HG02763 (cell line): ENCODE measurements at regions not wholly inside any gene's neighbourhood (a gene's known extent, or its start where the extent isn't known, plus 50 kb on each side); places are given as distances from the start of the nearest gene placed in this dataset.
"Not testable (repeated sequence)": the region's sequence is repeated elsewhere in the genome, so short reads cannot be mapped to it uniquely, and the experiment has no call there.

ENCODE experiments used
- ATAC-seq: cut with Tn5 transposase; IDR thresholded peaks from one replicate; pipeline ENCODE4 v1.9.1; 2021; ENCODE audit warnings: mild to moderate bottlenecking, moderate library complexity; ENCODE audit not compliant: unreplicated experiment

GRCh38 chr15:69755551-69756310 lies 303.1 kb downstream of the RPLP1 start:
- ATAC-seq = peak; percentile 75

DNA sequence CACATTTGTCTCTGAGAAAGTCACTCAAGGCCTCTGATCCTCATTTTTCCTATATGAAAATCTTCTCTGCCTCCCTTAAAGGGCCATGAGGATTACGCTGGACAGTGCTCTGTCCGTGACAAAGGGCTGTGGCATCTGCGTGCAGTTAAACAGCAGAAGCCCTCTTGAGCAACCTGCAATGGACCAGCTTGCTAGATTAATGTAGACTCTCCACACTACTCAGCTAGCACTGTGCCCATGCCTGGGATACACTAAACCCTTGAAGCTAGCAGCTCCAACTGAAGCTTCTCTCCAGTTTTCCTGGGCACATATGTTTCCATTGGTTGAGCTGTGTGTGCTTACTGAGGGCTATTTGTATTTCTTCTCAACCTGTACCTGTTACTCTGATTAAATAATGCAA lies 303.8 kb downstream of the RPLP1 start:
- no peak for ATAC-seq

- ATAC-seq = no peak
Observed at GRCh38 chr15:69757186-69757585, 304.6 kb downstream of the RPLP1 start.

- no peak for ATAC-seq
Observed at GRCh38 chr15:69758291-69758771, 305.7 kb downstream of the RPLP1 start.

GRCh38 chr15:69758810-69759790 lies 306.5 kb downstream of the RPLP1 start:
- ATAC-seq = no peak

DNA sequence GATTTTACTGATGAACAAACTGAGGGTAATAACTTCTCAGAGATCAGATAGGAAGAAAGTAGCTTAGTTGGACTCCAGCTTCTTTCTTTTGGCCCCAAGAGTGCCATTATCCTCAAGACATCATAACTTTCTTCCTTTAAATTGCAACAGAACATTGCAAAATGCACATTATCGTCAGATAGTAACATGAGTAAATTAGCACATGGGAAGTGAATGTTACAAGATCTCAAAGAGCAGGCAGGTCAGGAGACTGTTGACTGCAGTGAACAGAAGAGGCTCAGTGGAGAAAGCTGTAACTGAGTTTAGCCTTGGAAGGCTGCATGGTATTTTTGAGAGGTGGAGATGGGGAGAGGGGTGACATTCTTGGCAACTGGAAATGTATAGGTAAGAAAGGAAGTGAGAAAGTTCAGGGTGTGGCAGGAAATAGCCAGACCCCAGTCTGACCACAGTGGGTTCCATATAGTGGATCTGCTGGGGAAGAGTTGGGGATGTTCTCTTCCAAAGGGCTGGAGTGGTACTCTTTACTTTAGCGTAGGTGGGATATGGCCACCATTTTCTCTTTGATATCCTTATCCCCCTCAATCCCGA lies 307.7 kb downstream of the RPLP1 start:
- ATAC-seq = no peak

DNA sequence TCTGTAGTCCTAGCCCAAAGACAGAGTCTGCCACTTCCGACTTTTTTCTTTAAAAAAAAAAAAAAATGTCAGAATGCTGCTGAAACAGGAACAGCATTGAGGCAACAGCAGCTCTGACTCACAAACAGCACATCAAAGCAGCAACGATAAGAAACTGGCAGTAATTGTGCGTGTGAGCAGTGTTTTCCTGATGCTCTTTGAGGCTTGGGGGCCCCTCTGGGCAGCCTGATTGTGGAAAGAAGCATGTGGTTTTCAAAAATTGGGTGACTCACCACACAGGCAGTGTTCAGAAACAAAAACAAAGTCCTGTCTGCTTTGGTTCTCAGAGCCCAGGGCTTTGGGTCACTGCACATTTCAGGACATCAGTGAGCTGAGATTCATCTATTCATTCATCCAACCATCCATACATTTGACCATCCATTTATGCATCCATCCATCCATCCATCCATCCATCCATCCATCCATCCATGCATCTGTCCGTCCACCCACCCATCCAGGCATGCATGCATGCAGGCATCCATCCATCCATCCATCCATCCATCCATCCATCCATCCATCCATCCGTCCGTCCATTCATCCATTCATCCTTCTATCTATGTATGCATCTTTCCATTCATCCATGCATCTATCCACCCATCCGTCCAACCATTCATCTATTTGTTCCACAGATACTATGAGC lies 308.4 kb downstream of the RPLP1 start:
- peak; percentile 51 for ATAC-seq

DNA sequence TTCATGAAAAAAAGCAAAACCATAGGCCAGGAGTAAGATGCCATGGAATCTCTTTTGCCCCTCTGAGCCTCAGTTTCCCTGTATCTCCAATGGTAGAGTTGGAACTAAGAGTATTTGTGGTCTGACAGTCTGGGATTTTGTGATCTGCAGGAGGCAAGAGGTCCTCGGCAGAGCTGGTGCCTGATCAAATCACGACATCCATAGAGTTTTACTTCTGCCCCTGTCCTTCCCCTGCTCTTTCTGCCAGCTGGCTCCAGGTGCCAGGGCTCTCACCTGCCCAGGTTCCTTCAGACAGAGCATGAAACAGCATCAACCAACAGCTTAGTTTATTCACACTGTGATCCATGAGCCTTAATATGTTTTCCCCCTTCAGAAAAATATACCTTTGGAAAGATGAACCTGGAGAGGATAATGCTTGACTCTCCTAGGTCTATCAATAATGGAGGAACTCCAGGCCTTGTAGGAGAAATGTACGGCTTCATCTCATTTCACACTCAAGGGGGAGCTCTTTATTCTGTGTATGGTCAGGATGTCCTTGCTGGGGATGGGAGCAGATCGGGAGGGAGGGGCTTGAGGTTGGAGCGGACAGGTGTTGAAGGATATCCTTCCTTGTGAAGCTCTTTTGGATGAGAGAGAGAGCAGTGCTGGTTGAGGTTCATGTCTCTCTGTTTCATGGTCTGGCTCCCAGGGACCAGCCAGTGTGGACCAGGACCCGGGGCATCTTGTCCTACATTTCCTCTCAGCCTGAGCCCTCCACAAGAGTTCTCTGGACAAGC lies 309.9 kb downstream of the RPLP1 start:
- no peak for ATAC-seq

DNA sequence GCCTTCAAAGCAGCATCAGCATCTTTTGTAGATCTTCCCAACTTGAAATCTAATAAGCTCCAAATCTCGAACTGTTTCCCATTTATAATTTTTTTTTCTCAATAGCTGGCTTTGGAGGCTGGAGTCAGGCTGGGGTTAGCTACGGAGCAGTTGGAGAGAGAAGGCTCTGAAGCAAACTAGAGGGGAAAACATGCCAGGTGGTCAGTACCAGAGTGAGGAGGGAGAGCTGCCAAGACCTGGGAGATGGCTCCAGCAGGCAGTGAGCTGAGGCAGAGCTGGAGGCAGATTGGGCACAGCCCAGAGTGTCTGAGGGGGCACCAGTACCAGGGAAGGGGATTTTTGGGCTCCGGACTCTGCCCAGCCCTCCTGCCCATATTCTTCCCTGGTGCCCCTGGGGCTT lies 311.2 kb downstream of the RPLP1 start:
- no peak for ATAC-seq

- no peak for ATAC-seq
Observed at GRCh38 chr15:69766156-69766555, 313.5 kb downstream of the RPLP1 start.

GRCh38 chr15:69767191-69767590 lies 314.6 kb downstream of the RPLP1 start:
- ATAC-seq = no peak

DNA sequence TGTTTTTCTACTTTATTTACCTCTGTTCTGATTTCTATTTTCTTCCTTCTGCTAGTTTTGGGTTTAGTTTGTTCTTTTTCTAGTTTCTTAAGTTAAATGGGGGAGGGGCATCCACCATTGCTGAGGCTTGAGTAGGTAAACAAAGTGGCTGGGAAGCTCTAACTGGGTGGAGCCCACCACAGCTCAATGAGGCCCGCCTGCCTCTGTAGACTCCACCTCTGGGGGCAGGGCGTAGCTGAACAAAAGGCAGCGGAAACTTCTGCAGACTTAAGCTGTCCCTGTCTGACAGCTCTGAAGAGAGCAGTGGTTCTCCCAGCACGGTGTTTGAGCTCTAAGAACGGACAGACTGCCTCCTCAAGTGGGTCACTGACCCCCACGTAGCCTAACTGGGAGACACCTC lies 316.7 kb downstream of the RPLP1 start:
- not testable (repeated sequence) for ATAC-seq

DNA sequence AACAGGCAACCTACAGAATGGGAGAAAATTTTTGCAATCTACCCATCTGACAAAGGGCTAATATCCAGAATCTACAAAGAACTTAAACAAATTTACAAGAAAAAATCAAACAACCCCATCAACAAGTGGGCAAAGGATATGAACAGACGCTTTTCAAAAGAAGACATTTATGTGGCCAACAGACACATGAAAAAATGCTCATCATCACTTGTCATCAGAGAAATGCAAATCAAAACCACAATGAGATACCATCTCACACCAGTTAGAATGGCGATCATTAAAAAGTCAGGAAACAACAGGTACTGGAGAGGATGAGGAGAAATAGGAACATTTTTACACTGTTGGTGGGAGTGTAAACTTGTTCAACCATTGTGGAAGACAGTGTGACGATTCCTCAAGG lies 321.6 kb downstream of the RPLP1 start:
- not testable (repeated sequence) for ATAC-seq

DNA sequence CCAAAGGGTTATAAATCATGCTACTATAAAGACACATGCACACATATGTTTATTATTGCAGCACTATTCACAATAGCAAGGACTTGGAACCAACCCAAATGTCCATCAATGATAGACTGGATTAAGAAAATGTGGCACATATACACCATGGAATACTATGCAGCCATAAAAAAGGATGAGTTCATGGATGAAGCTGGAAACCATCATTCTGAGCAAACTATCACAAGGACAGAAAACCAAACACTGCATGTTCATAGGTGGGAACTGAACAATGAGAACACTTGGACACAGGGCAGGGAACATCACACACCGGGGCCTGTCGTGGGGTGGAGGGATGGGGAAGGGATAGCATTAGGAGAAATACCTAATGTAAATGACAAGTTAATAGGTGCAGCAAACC lies 322.1 kb downstream of the RPLP1 start:
- not testable (repeated sequence) for ATAC-seq

GRCh38 chr15:69777356-69777755 lies 320.4 kb downstream of the TLE3 start:
- ATAC-seq = no peak

DNA sequence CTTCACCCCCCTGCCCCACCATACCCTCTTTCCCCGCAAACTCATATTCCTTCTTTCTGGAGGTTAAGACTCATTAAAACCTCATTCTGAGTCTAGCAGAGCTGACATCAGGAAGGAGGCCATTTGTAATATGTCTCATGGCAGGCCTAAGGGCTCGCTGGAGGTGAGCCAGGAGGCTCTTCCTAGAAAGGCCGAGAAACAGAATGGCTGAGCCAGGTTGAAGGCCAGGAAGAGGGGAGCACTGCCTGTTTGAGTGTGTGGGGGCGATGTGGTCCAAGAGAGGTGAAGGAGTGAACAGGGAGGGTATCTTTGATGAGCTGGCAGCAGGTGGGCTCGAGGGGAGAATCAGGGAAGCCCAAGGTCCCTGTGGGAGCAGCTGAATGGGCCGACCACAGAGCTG lies 317.3 kb downstream of the TLE3 start:
- no peak for ATAC-seq

DNA sequence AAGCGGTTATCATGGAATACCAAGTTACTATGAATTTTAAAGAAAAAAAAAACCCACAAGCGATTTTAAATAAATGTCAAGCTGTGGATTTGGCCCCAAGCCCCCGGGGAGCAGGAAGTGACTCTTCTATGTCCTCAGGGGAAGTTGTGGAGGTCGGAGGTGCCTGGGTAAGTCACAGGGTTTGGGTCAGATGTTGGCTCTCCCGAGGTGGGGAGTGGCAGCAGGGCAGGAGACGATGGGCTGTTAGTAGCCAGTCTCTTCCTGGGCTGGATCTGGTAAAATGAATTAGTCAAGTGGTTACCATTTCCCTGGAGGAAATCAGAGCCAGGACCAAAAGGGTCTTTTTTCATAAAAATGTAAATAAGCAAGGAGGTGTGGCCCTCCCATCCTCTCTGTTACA lies 316.7 kb downstream of the TLE3 start:
- ATAC-seq = no peak

GRCh38 chr15:69781411-69782125 lies 316.1 kb downstream of the TLE3 start:
- ATAC-seq = no peak

DNA sequence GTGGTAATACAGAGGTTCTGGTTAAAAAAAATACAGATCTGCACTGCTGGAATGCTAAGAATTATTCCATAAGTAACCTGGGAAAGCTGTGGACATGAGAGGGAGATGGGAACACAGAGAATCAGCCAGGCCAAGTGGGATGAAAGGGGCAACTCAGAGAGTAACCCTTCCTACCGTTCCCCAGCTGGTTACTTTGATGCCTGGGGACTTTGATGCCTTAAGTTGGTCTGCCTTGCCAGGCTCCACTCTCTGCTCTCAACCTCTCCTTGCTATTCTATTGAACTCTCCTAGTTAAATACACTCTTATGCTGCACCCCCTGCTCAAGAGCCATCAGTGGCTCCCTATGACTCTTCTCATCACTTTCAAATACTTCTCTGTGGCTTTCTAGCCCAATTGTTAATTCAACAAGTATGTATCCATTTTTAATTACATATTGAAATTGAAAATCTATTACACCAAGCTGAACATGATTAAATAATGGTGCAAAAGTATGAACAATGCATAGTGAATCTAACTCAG lies 315.5 kb downstream of the TLE3 start:
- ATAC-seq = no peak
